Adrenal gland (tissue), 5 donors: ENCODE measurements at regions not wholly inside any gene's neighbourhood (a gene's known extent, or its start where the extent isn't known, plus 50 kb on each side); places are given as distances from the start of the nearest gene placed in this dataset.

Experiments
- POLR2A ChIP-seq, 2 donors: fragments of 450-650 bp; IDR thresholded peaks; one replicate each; pipeline ENCODE4 v1.6.1; 2017; ENCODE audit warnings: antibody characterized with exemption in 2 of 2, mild to moderate bottlenecking in 2 of 2, moderate library complexity in 1 of 2
- TF ChIP-seq, protein P1 (sequence below), 6 experiments: fragments of 450-650 bp in 4 of 6; fragments of 200-600 bp in 2 of 6; sonication (generic) in 1 of 6; IDR thresholded peaks; 1 replicate in 5 of 6; 2 replicates in 1 of 6; pipeline versions ENCODE4 v1.5.1 to v1.8.0; 2016 to 2021; ENCODE audit warnings: antibody characterized with exemption in 6 of 6, mild to moderate bottlenecking in 2 of 6, moderate library complexity in 1 of 6
- donor health status: DM: no; HTN: no; CAD: no.

DNA sequence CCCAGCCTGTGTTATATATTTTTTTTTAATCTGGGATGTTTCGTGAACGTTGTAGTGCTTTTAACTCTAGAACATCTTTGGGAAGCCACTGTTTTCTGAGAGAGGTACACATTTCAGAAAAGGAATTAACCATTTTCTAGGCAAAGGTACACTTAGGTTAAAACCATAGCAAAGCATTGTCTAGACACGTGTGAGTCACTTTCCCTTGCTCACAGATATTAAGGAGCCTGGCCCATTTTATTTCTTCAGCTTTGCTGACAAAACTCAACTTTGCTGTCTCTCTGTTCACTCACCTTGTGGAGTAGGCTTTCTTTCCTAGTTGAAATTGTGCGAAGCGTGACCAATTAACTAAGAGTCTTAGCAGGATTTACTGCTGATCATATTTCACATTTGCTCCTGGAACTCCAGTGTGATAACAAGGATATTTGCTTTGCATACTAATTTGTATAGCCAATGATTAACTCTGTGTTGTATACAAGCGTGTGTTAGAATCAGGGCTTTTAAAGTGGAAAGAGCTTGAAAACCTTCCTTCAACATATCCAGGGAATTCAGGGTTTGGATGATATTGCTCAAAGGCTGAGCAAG is 215.0 kb upstream of the AGAP1 start:
- TF ChIP-seq, protein P1, sequence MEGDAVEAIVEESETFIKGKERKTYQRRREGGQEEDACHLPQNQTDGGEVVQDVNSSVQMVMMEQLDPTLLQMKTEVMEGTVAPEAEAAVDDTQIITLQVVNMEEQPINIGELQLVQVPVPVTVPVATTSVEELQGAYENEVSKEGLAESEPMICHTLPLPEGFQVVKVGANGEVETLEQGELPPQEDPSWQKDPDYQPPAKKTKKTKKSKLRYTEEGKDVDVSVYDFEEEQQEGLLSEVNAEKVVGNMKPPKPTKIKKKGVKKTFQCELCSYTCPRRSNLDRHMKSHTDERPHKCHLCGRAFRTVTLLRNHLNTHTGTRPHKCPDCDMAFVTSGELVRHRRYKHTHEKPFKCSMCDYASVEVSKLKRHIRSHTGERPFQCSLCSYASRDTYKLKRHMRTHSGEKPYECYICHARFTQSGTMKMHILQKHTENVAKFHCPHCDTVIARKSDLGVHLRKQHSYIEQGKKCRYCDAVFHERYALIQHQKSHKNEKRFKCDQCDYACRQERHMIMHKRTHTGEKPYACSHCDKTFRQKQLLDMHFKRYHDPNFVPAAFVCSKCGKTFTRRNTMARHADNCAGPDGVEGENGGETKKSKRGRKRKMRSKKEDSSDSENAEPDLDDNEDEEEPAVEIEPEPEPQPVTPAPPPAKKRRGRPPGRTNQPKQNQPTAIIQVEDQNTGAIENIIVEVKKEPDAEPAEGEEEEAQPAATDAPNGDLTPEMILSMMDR (IDR thresholded peaks at IDR 0.05), result no peak
- TF ChIP-seq POLR2A (IDR thresholded peaks at IDR 0.05), result no peak
